Liver (tissue), 3 donors: ENCODE measurements at regions not wholly inside any gene's neighbourhood (a gene's known extent, or its start where the extent isn't known, plus 50 kb on each side); places are given as distances from the start of the nearest gene placed in this dataset.

Experiments
- CTCF ChIP-seq: fragments of 150-350 bp; IDR thresholded peaks from 2 replicates; pipeline ENCODE4 v1.5.1; 2017; ENCODE audit warnings: improper control_type of control experiment, low read depth, low read length; ENCODE audit not compliant: missing input control
- EGR1 ChIP-seq, 2 donors: IDR thresholded peaks; 2 replicates each; pipeline ENCODE4 v1.6.1; 2016 to 2018; ENCODE audit warnings: antibody characterized with exemption in 2 of 2, low read depth in 2 of 2
- GABPA ChIP-seq, 2 donors: IDR thresholded peaks in 1 of 2; conservative IDR thresholded peaks in 1 of 2; 2 replicates each; pipeline ENCODE4 v1.6.1; 2016; ENCODE audit warnings: antibody characterized with exemption in 2 of 2, mild to moderate bottlenecking in 1 of 2, moderate library complexity in 1 of 2
- HNF4A ChIP-seq, 2 donors: conservative IDR thresholded peaks; 2 replicates each; pipeline ENCODE4 v1.6.1; 2016; ENCODE audit warnings: antibody characterized with exemption in 2 of 2, mild to moderate bottlenecking in 2 of 2
- JUND ChIP-seq, 2 donors: IDR thresholded peaks; 2 replicates each; pipeline ENCODE4 v1.6.1; 2016; ENCODE audit warnings: antibody characterized with exemption in 2 of 2
- MAX ChIP-seq: IDR thresholded peaks from 2 replicates; pipeline ENCODE4 v1.6.1; 2016; ENCODE audit warnings: antibody characterized with exemption
- NR2F2 ChIP-seq: IDR thresholded peaks from 2 replicates; pipeline ENCODE4 v1.6.1; 2016; ENCODE audit warnings: antibody characterized with exemption
- RAD21 ChIP-seq, 2 donors: IDR thresholded peaks; 2 replicates each; pipeline ENCODE4 v1.6.1; 2016; ENCODE audit warnings: antibody characterized with exemption in 2 of 2, mild to moderate bottlenecking in 2 of 2
- SP1 ChIP-seq: IDR thresholded peaks from 2 replicates; pipeline ENCODE4 v1.6.1; 2018; ENCODE audit warnings: antibody characterized with exemption, mild to moderate bottlenecking
- TAF1 ChIP-seq: conservative IDR thresholded peaks from 2 replicates; pipeline ENCODE4 v1.6.1; 2016; ENCODE audit warnings: antibody characterized with exemption, mild to moderate bottlenecking
- YY1 ChIP-seq: IDR thresholded peaks from 2 replicates; pipeline ENCODE4 v1.6.1; 2016; ENCODE audit warnings: antibody characterized with exemption, mild to moderate bottlenecking
- ZBTB33 ChIP-seq: IDR thresholded peaks from 2 replicates; pipeline ENCODE4 v1.6.1; 2016; ENCODE audit warnings: antibody characterized with exemption
- TF ChIP-seq, protein P1 (sequence below): IDR thresholded peaks from 2 replicates; pipeline ENCODE4 v1.6.1; 2016; ENCODE audit warnings: antibody characterized with exemption, mild to moderate bottlenecking
- TF ChIP-seq, protein P2 (sequence below): IDR thresholded peaks from 2 replicates; pipeline ENCODE4 v1.6.1; 2016; ENCODE audit warnings: antibody characterized with exemption
- donor health status: healthy.
- donor health status: healthy.

DNA sequence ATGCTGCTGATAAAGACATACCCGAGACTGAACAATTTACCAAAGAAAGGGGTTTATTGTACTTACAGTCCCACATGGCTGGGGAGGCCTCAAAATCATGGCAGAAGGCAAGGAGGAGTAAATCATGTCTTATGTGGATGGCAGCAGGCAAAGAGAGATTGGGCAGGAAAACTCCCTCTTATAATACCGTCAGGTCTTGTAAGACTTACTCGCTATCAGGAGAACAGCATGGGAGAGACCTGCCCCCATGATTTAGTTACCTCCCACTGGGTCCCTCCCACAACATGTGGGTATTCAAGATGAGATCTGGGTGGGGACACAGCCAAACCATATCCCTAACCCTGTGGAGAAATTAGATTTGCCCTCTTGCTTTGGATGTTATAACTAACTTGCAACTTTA lies 1068.0 kb upstream of the ZEB2 start:
- no peak for TF ChIP-seq GABPA (IDR thresholded peaks at IDR 0.05 in 1 of 2, conservative IDR thresholded peaks at IDR 0.05 in 1 of 2)
- TF ChIP-seq CTCF: no peak
- no peak for TF ChIP-seq JUND (IDR thresholded peaks at IDR 0.05)
- no peak for TF ChIP-seq MAX
- no peak for TF ChIP-seq HNF4A (conservative IDR thresholded peaks at IDR 0.05)
- TF ChIP-seq ZBTB33: no peak
- TF ChIP-seq RAD21 (IDR thresholded peaks at IDR 0.05): no peak
- no peak for TF ChIP-seq SP1
- no peak for TF ChIP-seq TAF1
- TF ChIP-seq, protein P1, sequence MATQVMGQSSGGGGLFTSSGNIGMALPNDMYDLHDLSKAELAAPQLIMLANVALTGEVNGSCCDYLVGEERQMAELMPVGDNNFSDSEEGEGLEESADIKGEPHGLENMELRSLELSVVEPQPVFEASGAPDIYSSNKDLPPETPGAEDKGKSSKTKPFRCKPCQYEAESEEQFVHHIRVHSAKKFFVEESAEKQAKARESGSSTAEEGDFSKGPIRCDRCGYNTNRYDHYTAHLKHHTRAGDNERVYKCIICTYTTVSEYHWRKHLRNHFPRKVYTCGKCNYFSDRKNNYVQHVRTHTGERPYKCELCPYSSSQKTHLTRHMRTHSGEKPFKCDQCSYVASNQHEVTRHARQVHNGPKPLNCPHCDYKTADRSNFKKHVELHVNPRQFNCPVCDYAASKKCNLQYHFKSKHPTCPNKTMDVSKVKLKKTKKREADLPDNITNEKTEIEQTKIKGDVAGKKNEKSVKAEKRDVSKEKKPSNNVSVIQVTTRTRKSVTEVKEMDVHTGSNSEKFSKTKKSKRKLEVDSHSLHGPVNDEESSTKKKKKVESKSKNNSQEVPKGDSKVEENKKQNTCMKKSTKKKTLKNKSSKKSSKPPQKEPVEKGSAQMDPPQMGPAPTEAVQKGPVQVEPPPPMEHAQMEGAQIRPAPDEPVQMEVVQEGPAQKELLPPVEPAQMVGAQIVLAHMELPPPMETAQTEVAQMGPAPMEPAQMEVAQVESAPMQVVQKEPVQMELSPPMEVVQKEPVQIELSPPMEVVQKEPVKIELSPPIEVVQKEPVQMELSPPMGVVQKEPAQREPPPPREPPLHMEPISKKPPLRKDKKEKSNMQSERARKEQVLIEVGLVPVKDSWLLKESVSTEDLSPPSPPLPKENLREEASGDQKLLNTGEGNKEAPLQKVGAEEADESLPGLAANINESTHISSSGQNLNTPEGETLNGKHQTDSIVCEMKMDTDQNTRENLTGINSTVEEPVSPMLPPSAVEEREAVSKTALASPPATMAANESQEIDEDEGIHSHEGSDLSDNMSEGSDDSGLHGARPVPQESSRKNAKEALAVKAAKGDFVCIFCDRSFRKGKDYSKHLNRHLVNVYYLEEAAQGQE: no peak
- TF ChIP-seq, protein P2, sequence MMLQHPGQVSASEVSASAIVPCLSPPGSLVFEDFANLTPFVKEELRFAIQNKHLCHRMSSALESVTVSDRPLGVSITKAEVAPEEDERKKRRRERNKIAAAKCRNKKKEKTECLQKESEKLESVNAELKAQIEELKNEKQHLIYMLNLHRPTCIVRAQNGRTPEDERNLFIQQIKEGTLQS: no peak
- TF ChIP-seq EGR1 (IDR thresholded peaks at IDR 0.05; ENCODE audit: low read depth in 2 of 2): no peak
- TF ChIP-seq YY1: no peak
- TF ChIP-seq NR2F2: no peak
